ENCODE measurements at regions not wholly inside any gene's neighbourhood (a gene's known extent, or its start where the extent isn't known, plus 50 kb on each side); places are given as distances from the start of the nearest gene placed in this dataset.

- H3K4me2 ChIP-seq (ENCODE audit: insufficient read depth, low read length), result peak overlapping the region; percentile 2; the same call in 1 of the 2 replicates
- H3K27me3 ChIP-seq (ENCODE audit: insufficient read depth, low read length, poor library complexity), result no peaks in the 10 kb centered on the region
- ATAC-seq (ENCODE audit: insufficient read depth, low read depth) (peak; percentile 93), DNase-seq (peak; percentile 67)
- no peaks in the 10 kb centered on the region for H4K20me1 ChIP-seq (ENCODE audit: insufficient read depth, low read length)
- no peak overlapping the region for H3K4me3 ChIP-seq (ENCODE audit: low read depth in 1 of 2, low read length in 2 of 2)
- H2AFZ ChIP-seq (ENCODE audit: low read depth, low read length), result no peak overlapping the region
- H3K79me2 ChIP-seq (ENCODE audit: insufficient read depth, low read length), result no peaks in the 10 kb centered on the region
- H3K4me1 ChIP-seq (ENCODE audit: insufficient read depth, low read length), result peaks cover 18% of the 10 kb centered on the region
- no peaks in the 10 kb centered on the region for H3K9me3 ChIP-seq (ENCODE audit: insufficient read depth, low read length, severe bottlenecking)
- H3K9ac ChIP-seq (ENCODE audit: low read depth, low read length), result no peak overlapping the region
- TF ChIP-seq CTCF (IDR thresholded peaks at IDR 0.05; ENCODE audit: borderline replicate concordance, extremely low read depth, low read length, poor library complexity, severe bottlenecking) (no peak), EZH2 (IDR thresholded peaks at IDR 0.05; ENCODE audit: borderline replicate concordance, low read depth, low read length, severe bottlenecking) (no peak)
- no peaks in the 10 kb centered on the region for H3K36me3 ChIP-seq (ENCODE audit: insufficient read depth, low read length)
- H3K27ac ChIP-seq (ENCODE audit: low read length), result peak overlapping the region; percentile 49; the same call in 1 of the 2 replicates
Observed at GRCh38 chr3:106457281-106458180, 588.7 kb upstream of the CBLB start.

GRCh38 chr3:106458952-106459351, 590.1 kb upstream of the CBLB start:
- H3K79me2 ChIP-seq (ENCODE audit: insufficient read depth, low read length), result no peaks in the 10 kb centered on the region
- no peaks in the 10 kb centered on the region for H3K36me3 ChIP-seq (ENCODE audit: insufficient read depth, low read length)
- H4K20me1 ChIP-seq (ENCODE audit: insufficient read depth, low read length), result no peaks in the 10 kb centered on the region
- H3K9me3 ChIP-seq (ENCODE audit: insufficient read depth, low read length, severe bottlenecking), result no peaks in the 10 kb centered on the region
- no peak for ATAC-seq (ENCODE audit: insufficient read depth, low read depth)
- no peak overlapping the region for H3K9ac ChIP-seq (ENCODE audit: low read depth, low read length)
- H3K4me3 ChIP-seq (ENCODE audit: low read depth in 1 of 2, low read length in 2 of 2), result no peak overlapping the region
- H2AFZ ChIP-seq (ENCODE audit: low read depth, low read length), result no peak overlapping the region
- TF ChIP-seq EZH2 (IDR thresholded peaks at IDR 0.05; ENCODE audit: borderline replicate concordance, low read depth, low read length, severe bottlenecking), result no peak
- no peak for TF ChIP-seq CTCF (IDR thresholded peaks at IDR 0.05; ENCODE audit: borderline replicate concordance, extremely low read depth, low read length, poor library complexity, severe bottlenecking)
- no peaks in the 10 kb centered on the region for H3K27me3 ChIP-seq (ENCODE audit: insufficient read depth, low read length, poor library complexity)
- H3K4me2 ChIP-seq (ENCODE audit: insufficient read depth, low read length), result no peak overlapping the region
- H3K27ac ChIP-seq (ENCODE audit: low read length), result no peak overlapping the region
- H3K4me1 ChIP-seq (ENCODE audit: insufficient read depth, low read length), result peaks cover 18% of the 10 kb centered on the region
- DNase-seq, result no peak

GRCh38 chr3:106466881-106467280, 598.1 kb upstream of the CBLB start:
- Histone ChIP-seq H3K27ac (ENCODE audit: low read length) (no peak overlapping the region), H3K27me3 (ENCODE audit: insufficient read depth, low read length, poor library complexity) (no peaks in the 10 kb centered on the region), H2AFZ (ENCODE audit: low read depth, low read length) (no peak overlapping the region), H3K4me1 (ENCODE audit: insufficient read depth, low read length) (no peaks in the 10 kb centered on the region), H3K9ac (ENCODE audit: low read depth, low read length) (no peak overlapping the region), H3K4me2 (ENCODE audit: insufficient read depth, low read length) (no peak overlapping the region), H3K79me2 (ENCODE audit: insufficient read depth, low read length) (no peaks in the 10 kb centered on the region), H3K36me3 (ENCODE audit: insufficient read depth, low read length) (no peaks in the 10 kb centered on the region), H3K4me3 (ENCODE audit: low read depth in 1 of 2, low read length in 2 of 2) (no peak overlapping the region), H4K20me1 (ENCODE audit: insufficient read depth, low read length) (no peaks in the 10 kb centered on the region), H3K9me3 (ENCODE audit: insufficient read depth, low read length, severe bottlenecking) (no peaks in the 10 kb centered on the region)
- DNase-seq (no peak), ATAC-seq (ENCODE audit: insufficient read depth, low read depth) (no peak)
- TF ChIP-seq EZH2 (IDR thresholded peaks at IDR 0.05; ENCODE audit: borderline replicate concordance, low read depth, low read length, severe bottlenecking) (no peak), CTCF (IDR thresholded peaks at IDR 0.05; ENCODE audit: borderline replicate concordance, extremely low read depth, low read length, poor library complexity, severe bottlenecking) (no peak)
